NCI-H748 (cell line): ENCODE measurements at regions not wholly inside any gene's neighbourhood (a gene's known extent, or its start where the extent isn't known, plus 50 kb on each side); places are given as distances from the start of the nearest gene placed in this dataset.
A peak's percentile ranks its signal among the peaks of the same experiment; 100 is the strongest.

ENCODE experiments used
- DNase-seq: peaks from one replicate; lab custom pipeline; 2025; ENCODE audit not compliant: unreplicated experiment; lab: John Stamatoyannopoulos, UW

GRCh38 chr11:18878211-18878610 is 61.0 kb downstream of the MRGPRX1 start:
- DNase-seq, result no peak

DNA sequence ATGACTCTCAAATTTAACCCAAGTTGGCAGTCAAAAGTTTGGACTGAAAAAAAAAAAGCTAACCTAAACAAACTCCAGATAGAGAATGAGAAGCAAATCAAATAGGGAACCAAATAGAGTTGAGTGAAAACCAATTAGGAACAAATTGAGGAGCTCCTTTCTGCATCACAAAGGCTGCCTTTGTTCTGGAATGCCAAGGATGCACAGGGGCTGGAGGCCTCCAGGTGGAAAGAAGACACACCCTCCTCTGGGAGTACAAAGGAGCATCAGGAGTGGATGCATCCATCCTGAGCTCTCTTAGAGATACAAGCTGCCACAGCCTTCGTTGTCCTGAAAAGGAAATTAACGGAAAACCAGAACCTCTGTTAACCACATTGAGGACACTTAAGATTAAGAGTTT is 73.3 kb downstream of the MRGPRX1 start:
- no peak for DNase-seq

DNA sequence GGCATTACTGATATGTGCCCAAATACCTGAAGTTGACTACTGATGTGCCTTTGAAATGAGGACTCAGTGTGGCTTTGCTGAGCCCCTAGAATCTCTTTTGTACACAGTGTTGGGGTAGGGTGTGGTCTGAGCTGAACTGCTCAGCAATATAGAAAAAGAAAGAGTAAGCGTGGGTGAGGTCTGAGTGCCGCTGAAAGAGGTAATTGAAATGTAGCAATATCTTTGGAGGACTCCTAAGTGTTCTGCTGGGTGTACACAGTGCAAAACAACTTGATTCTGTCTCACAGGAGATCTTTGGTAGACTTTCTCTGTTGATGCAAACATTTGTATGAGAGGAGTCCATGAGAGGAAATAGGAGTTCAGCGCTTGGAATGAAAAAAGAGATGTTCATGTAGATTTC is 73.7 kb upstream of the PTPN5 start:
- DNase-seq, result no peak

GRCh38 chr11:18853086-18853720 is 61.6 kb upstream of the PTPN5 start:
- peak; percentile 54 for DNase-seq

DNA sequence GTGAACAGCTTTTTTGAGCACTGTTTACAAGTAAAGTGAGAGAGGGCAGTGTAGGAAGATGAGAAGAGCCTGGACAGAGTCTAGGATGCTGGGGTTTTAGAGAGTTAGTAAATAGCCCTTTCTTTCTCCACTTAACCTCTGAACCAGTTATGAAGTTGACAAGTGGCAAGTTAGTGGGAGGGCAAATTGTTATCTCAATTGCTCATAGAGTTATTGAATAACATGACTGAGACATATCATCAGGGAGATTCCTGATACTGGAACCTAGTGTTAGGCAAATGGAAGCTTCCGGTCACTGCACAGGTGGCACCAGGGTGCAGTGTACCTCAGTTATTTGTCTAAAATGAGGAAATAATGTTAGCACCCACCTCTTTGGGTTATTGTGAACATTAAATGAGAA is 57.8 kb upstream of the PTPN5 start:
- DNase-seq, result no peak

- peak; percentile 50 for DNase-seq
Observed at GRCh38 chr11:18844753-18845367, 53.3 kb upstream of the PTPN5 start.
